ENCODE measurements at regions not wholly inside any gene's neighbourhood (a gene's known extent, or its start where the extent isn't known, plus 50 kb on each side); places are given as distances from the start of the nearest gene placed in this dataset.
"Not testable (repeated sequence)": the region's sequence is repeated elsewhere in the genome, so short reads cannot be mapped to it uniquely, and the experiment has no call there.

DNA sequence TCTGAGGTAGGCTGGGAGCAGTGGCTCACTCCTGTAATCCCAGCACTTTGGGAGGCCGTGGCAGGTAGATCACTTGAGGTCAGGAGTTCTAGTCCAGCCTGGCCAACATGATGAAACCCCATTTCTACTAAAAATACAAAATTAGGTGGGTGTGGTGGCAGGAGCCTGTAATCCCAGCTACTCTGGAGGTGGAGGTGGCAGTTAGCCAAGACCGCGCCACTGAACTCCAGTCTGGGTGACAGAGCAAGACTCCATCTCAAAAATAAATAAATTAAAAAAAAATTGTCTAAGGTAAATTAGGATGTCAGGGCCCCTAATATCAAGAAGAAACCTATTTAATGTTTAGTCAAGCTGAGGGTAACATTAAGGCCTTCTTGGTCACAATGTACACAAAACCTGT, 123.7 kb upstream of the TUSC1 start:
- H3K36me3 Mint-ChIP-seq (ENCODE audit: low read depth); H3K9me3 Mint-ChIP-seq; DNase-seq; H3K27me3 Mint-ChIP-seq; H3K27ac Mint-ChIP-seq; H3K4me1 Mint-ChIP-seq; H3K4me3 Mint-ChIP-seq; ATAC-seq: not testable (repeated sequence)

GRCh38 chr9:25773805-25774204, 95.6 kb upstream of the TUSC1 start:
- Mint-ChIP-seq H3K9me3 (peaks cover 20% of the 10 kb centered on the region), H3K4me3 (no peak overlapping the region), H3K27ac (no peak overlapping the region), H3K4me1 (no peaks in the 10 kb centered on the region), H3K27me3 (no peaks in the 10 kb centered on the region), H3K36me3 (ENCODE audit: low read depth) (no peaks in the 10 kb centered on the region)
- no peak for ATAC-seq
- DNase-seq: no peak

- Mint-ChIP-seq H3K27ac (no peak overlapping the region), H3K9me3 (peaks cover 15% of the 10 kb centered on the region), H3K4me3 (no peak overlapping the region), H3K36me3 (ENCODE audit: low read depth) (no peaks in the 10 kb centered on the region), H3K27me3 (no peaks in the 10 kb centered on the region), H3K4me1 (no peaks in the 10 kb centered on the region)
- no peak for ATAC-seq
- no peak for DNase-seq
Measured at GRCh38 chr9:25755951-25756350, 77.7 kb upstream of the TUSC1 start.

DNA sequence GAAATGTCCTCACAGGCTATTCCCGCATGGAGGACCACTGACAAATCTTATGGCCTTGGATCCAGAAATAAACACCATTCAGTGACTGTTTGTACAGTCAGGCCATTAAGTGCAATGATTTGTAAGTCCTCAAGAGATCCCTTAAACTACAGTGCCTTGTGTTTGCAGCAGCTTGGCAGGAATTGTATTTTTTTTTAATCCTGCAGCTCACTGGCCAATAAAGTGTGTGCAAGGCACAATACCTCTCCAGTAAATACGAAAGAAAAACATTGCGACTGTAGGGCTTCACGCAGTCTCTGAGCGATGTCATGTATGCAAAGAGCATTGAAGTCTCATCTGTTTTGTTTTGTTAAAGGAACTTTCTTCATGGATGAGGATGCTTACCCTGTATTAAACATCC, 74.2 kb upstream of the TUSC1 start:
- Mint-ChIP-seq H3K27me3 (no peaks in the 10 kb centered on the region), H3K27ac (no peak overlapping the region), H3K4me1 (no peaks in the 10 kb centered on the region), H3K36me3 (ENCODE audit: low read depth) (no peaks in the 10 kb centered on the region), H3K9me3 (peaks cover 7% of the 10 kb centered on the region), H3K4me3 (no peak overlapping the region)
- DNase-seq: no peak
- ATAC-seq: no peak

DNA sequence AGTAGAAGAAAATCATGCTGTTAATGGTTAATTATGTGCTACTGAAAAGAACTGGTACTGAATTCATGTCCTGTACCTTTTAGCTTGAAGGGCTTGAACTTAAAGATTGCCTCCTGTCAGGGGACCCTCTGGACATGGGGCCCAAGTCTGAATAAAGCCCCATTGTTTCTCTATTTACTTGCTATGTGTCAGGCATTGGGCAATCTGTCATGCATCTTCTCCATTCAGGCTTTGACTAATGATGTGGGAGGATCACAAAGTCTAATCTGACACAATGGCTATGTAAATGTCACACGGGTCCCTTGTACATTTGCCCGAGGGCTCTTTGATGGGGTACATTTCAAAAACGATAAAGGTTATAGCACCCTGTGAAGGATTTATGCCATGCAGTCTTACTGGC, 64.0 kb upstream of the TUSC1 start:
- Mint-ChIP-seq H3K27me3 (no peaks in the 10 kb centered on the region), H3K4me3 (no peak overlapping the region), H3K4me1 (no peaks in the 10 kb centered on the region), H3K36me3 (ENCODE audit: low read depth) (no peaks in the 10 kb centered on the region), H3K27ac (no peak overlapping the region), H3K9me3 (peaks cover 15% of the 10 kb centered on the region)
- no peak for ATAC-seq
- DNase-seq: no peak

DNA sequence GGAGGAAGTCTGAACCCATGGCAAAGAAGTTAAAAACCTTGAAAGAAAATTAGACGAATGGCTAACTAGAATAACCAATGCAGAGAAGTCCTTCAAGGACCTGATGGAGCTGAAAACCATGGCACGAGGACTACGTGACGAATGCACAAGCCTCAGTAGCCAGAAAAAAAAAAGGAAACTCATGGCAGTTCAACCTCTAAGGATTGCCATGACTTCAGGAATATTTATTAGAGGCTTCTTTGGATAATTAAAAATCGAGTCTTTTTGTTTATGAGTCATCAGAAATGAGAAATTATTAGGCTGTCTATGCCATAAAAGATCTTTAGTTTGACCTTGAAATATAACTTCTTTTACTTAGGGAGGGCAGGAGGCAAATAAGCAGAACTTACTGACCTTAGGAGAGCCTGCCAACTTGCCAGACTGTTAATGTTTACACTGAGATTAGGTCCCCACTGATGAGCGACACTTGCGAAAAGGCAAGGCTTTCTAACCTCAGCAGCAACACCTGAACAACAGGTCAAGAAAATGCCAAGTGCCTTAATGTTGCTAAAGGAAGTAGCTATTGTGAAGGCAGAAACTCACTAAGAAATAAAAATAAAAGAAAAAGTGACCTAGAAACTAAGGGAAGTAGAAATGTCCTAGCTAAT, 55.2 kb upstream of the TUSC1 start:
- no peak for ATAC-seq
- Mint-ChIP-seq H3K4me3 (no peak overlapping the region), H3K27me3 (no peaks in the 10 kb centered on the region), H3K9me3 (peaks cover 6% of the 10 kb centered on the region), H3K27ac (no peak overlapping the region), H3K36me3 (ENCODE audit: low read depth) (no peaks in the 10 kb centered on the region), H3K4me1 (no peaks in the 10 kb centered on the region)
- DNase-seq: no peak

DNA sequence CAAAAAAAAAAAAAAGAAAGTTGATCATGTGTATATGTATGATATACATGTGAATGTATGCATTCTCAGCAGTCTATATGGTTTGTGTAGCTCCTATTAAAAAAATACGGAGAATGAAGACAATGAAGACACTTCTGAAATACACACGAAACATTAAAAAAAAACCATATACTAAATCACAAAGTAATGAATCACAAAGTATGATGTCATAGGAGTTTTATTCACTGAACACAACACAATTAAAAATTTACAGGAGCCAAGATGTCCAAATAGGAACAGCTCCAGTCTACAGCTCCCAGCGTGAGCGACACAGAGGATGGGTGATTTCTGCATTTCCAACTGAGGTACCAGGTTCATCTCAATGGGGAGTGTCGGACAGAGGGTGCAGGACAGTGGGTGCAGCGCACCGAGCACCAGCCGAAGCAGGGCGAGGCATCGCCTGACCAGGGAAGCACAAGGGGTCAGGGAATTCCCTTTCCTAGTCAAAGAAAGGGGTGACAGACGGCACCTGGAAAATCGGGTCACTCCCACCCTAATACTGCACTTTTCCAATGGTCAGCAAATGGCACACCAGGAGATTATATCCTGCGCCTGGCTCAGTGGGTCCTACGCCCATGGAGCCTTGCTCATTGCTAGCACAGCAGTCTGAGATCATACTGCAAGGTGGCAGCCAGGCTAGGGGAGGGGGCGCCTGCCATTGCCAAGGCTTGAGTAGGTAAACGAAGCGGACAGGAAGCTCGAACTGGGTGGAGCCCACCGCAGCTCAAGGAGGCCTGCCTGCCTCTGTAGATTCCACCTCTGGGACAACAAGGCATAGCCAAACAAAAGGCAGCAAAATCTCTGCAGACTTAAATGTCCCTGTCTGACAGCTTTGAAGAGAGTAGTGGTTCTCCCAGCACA, 53.9 kb upstream of the TUSC1 start:
- not testable (repeated sequence) for H3K4me1 Mint-ChIP-seq, H3K4me3 Mint-ChIP-seq, H3K9me3 Mint-ChIP-seq

More for the DNA sequence above, 53.9 kb upstream of the TUSC1 start:
- H3K27me3 Mint-ChIP-seq; ATAC-seq; H3K36me3 Mint-ChIP-seq (ENCODE audit: low read depth); DNase-seq; H3K27ac Mint-ChIP-seq: not testable (repeated sequence)
